Nephron progenitor cell (in vitro differentiated cells): ENCODE measurements at regions not wholly inside any gene's neighbourhood (a gene's known extent, or its start where the extent isn't known, plus 50 kb on each side); places are given as distances from the start of the nearest gene placed in this dataset.

Experiments
- DNase-seq: peaks from one replicate; pipeline ENCODE4 v3.0.0; 2021
- H3K27ac Mint-ChIP-seq: 2 replicates; pipeline ENCODE4 v1.8.0; 2021; ENCODE audit warnings: mild to moderate bottlenecking, moderate library complexity, mixed read lengths
- H3K27me3 Mint-ChIP-seq: 2 replicates; pipeline ENCODE4 v1.8.0; 2021; ENCODE audit warnings: mild to moderate bottlenecking, low read depth, mixed read lengths; ENCODE audit not compliant: poor library complexity
- H3K36me3 Mint-ChIP-seq: 2 replicates; pipeline ENCODE4 v1.8.0; 2021; ENCODE audit warnings: low read depth, mixed read lengths
- H3K4me1 Mint-ChIP-seq: 2 replicates; pipeline ENCODE4 v1.8.0; 2021; ENCODE audit warnings: mixed read lengths
- H3K4me3 Mint-ChIP-seq: 2 replicates; pipeline ENCODE4 v1.8.0; 2021; ENCODE audit warnings: mild to moderate bottlenecking, moderate library complexity, mixed read lengths
- H3K9me3 Mint-ChIP-seq: 2 replicates; pipeline ENCODE4 v1.8.0; 2021; ENCODE audit warnings: mild to moderate bottlenecking, moderate library complexity, mixed read lengths
- CTCF ChIP-seq: fragments of 200-600 bp; sonication (generic); IDR thresholded peaks from 2 replicates; pipeline ENCODE4 v1.5.0; 2021; ENCODE audit warnings: antibody characterized with exemption

GRCh38 chr13:46490129-46490528 lies 62.8 kb upstream of the LRCH1 start:
- Mint-ChIP-seq H3K36me3 (peaks cover 10% of the 10 kb centered on the region), H3K27ac (no peak overlapping the region), H3K27me3 (no peaks in the 10 kb centered on the region), H3K4me1 (peaks cover 18% of the 10 kb centered on the region), H3K4me3 (no peak overlapping the region), H3K9me3 (peaks cover 31% of the 10 kb centered on the region)
- DNase-seq, result no peak
- no peak for TF ChIP-seq CTCF

- DNase-seq, result no peak
- peaks cover 18% of the 10 kb centered on the region for H3K4me1 Mint-ChIP-seq
- H3K27ac Mint-ChIP-seq, result no peak overlapping the region
- H3K4me3 Mint-ChIP-seq, result no peak overlapping the region
- H3K9me3 Mint-ChIP-seq, result peaks cover 36% of the 10 kb centered on the region
- H3K27me3 Mint-ChIP-seq, result no peaks in the 10 kb centered on the region
- TF ChIP-seq CTCF, result no peak
- H3K36me3 Mint-ChIP-seq, result peaks cover 12% of the 10 kb centered on the region
Observed at GRCh38 chr13:46489586-46490023, 63.4 kb upstream of the LRCH1 start.

- no peak overlapping the region for H3K4me3 Mint-ChIP-seq
- peaks cover 18% of the 10 kb centered on the region for H3K4me1 Mint-ChIP-seq
- no peaks in the 10 kb centered on the region for H3K27me3 Mint-ChIP-seq
- H3K9me3 Mint-ChIP-seq, result peaks cover 53% of the 10 kb centered on the region
- TF ChIP-seq CTCF, result no peak
- DNase-seq, result no peak
- H3K27ac Mint-ChIP-seq, result no peak overlapping the region
- peaks cover 21% of the 10 kb centered on the region for H3K36me3 Mint-ChIP-seq
Observed at GRCh38 chr13:46487748-46488147, 65.2 kb upstream of the LRCH1 start.

- H3K4me3 Mint-ChIP-seq, result no peak overlapping the region
- no peaks in the 10 kb centered on the region for H3K27me3 Mint-ChIP-seq
- no peak for DNase-seq
- peaks cover 21% of the 10 kb centered on the region for H3K36me3 Mint-ChIP-seq
- H3K4me1 Mint-ChIP-seq, result peaks cover 13% of the 10 kb centered on the region
- H3K9me3 Mint-ChIP-seq, result peaks cover 60% of the 10 kb centered on the region
- no peak overlapping the region for H3K27ac Mint-ChIP-seq
- TF ChIP-seq CTCF, result no peak
Observed at GRCh38 chr13:46486270-46486669, 66.7 kb upstream of the LRCH1 start.

GRCh38 chr13:46484561-46484960 lies 68.4 kb upstream of the LRCH1 start:
- no peak for TF ChIP-seq CTCF
- no peaks in the 10 kb centered on the region for H3K4me1 Mint-ChIP-seq
- no peak overlapping the region for H3K4me3 Mint-ChIP-seq
- H3K27ac Mint-ChIP-seq, result no peak overlapping the region
- H3K36me3 Mint-ChIP-seq, result peaks cover 21% of the 10 kb centered on the region
- H3K9me3 Mint-ChIP-seq, result peaks cover 65% of the 10 kb centered on the region
- DNase-seq, result no peak
- H3K27me3 Mint-ChIP-seq, result no peaks in the 10 kb centered on the region

GRCh38 chr13:46481166-46481565 lies 71.8 kb upstream of the LRCH1 start:
- Mint-ChIP-seq H3K4me3 (no peak overlapping the region), H3K27me3 (no peaks in the 10 kb centered on the region), H3K27ac (no peak overlapping the region), H3K9me3 (peaks cover 50% of the 10 kb centered on the region), H3K4me1 (no peaks in the 10 kb centered on the region), H3K36me3 (peaks cover 18% of the 10 kb centered on the region)
- DNase-seq, result no peak
- no peak for TF ChIP-seq CTCF
